H7 (cell line): ENCODE measurements at regions not wholly inside any gene's neighbourhood (a gene's known extent, or its start where the extent isn't known, plus 50 kb on each side); places are given as distances from the start of the nearest gene placed in this dataset.

Source experiments
- DNase-seq: peaks from one replicate; pipeline ENCODE4 v3.0.0; 2012
- H3K27me3 ChIP-seq: 2 replicates; pipeline ENCODE4 v1.6.0; 2011; ENCODE audit warnings: mild to moderate bottlenecking, low read length; ENCODE audit not compliant: control insufficient read depth, insufficient read depth
- H3K36me3 ChIP-seq: replicated peaks from 2 replicates; pipeline ENCODE4 v1.5.1; 2011; ENCODE audit warnings: low read length; ENCODE audit not compliant: control insufficient read depth, insufficient read depth
- H3K4me3 ChIP-seq: 2 replicates; pipeline ENCODE4 v1.5.1; 2011; ENCODE audit warnings: low read depth, mild to moderate bottlenecking, control low read depth, low read length, moderate library complexity; ENCODE audit not compliant: insufficient read depth

DNA sequence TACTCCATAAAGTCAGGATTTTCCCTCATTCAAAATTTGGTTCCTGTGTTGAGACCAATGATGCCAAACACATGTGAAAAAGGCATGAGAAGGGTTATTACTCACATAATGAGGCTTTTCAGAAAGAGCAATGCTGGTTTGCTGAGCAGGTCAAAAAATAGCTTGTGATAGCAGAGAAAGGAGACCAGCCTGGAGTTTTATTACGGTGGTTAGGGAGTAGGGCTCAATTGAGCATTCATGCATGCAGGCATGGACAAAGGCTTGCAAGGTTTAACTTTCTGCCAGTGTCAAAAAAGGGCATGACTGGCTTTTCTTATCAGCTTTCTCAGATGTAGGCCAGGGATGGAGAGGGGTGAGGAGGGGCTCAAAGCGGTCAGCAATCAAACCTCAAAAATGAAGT, 628.3 kb downstream of the DNAH5 start:
- DNase-seq = no peak
- Histone ChIP-seq H3K36me3 (no peaks in the 10 kb centered on the region), H3K4me3 (no peak overlapping the region), H3K27me3 (no peaks in the 10 kb centered on the region)

DNA sequence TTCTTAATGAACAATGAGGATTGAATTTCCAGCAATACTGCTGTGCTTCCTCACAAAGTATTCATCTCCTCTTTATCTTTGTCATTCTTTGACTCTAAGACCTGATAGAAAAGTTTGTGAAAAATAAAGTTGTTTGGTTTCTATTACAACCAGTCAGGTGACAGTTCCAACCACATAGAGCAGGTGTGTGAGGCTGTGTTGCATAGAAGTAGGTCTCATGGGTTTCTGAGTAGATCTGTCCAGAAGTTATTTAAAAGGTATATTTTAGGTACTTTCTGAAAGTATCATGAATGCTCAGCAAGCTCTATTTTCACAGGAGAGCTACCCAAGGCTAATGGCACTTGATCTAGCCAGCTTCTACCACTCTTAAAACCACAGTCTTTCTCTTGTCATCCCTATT, 637.0 kb downstream of the DNAH5 start:
- no peak for DNase-seq

DNA sequence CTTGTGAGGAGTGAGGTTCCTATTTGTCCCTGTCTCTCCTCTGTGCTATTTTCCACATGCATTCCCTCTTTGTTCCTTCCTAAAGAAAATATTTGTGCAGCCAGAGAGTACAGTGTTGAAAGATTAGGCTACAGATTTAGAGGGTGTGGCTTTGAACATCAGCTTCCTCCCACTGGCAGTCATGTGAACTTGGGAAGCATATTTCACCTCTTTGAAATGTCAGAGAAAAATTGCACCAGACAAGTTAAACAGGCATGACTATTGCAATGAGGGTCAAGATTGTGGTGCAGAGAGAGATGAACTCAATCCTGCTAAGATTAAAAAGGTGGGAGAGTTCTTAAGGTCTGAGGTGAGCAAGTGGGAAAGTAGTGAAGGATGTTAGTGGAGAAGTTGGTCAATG, 641.0 kb downstream of the DNAH5 start:
- no peak overlapping the region for H3K4me3 ChIP-seq
- H3K36me3 ChIP-seq = no peaks in the 10 kb centered on the region

More for the DNA sequence above, 637.0 kb downstream of the DNAH5 start:
- H3K4me3 ChIP-seq = no peak overlapping the region
- H3K27me3 ChIP-seq = no peaks in the 10 kb centered on the region
- no peaks in the 10 kb centered on the region for H3K36me3 ChIP-seq

DNA sequence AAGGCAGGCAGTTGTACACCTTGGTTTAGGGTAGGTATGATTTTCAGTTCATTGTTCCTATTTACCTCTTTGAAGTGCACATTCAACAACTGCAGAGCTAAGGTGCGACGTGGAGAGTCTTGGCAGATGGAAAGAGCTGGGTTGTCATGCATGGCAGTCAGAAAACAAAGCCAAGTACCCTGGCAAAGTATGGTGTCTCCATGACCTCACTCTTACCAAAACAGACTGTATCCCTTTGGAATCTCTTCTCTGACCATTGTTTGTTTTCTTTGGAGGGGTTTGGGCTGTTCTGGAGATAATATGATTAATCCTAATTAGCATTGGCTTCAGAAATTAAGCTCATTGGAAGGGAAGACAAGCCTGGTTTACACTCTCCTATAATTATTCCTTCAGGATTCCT, 665.7 kb downstream of the DNAH5 start:
- Histone ChIP-seq H3K27me3 (no peaks in the 10 kb centered on the region), H3K4me3 (no peak overlapping the region), H3K36me3 (no peaks in the 10 kb centered on the region)
- no peak for DNase-seq

More for the DNA sequence above, 641.0 kb downstream of the DNAH5 start:
- no peaks in the 10 kb centered on the region for H3K27me3 ChIP-seq
- DNase-seq = no peak

DNA sequence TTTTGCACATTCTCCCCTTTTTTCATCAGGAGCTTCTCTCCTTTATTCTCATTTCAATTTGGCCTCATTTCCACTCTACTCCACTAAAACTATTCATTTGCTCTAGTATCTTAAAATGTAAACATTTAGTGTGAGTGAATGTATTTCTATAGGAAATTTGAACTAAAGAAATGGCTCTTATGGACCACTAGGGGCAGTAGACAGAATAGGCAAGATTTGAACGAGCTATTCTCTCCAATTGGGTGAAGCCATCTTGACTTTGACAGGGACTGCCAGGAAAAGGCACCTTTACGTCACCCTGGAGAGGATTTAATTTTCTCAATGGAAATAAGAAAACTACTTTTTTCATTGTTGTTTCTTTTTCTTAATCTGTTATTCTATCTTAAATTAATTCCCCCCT, 666.3 kb downstream of the DNAH5 start:
- no peaks in the 10 kb centered on the region for H3K27me3 ChIP-seq

DNA sequence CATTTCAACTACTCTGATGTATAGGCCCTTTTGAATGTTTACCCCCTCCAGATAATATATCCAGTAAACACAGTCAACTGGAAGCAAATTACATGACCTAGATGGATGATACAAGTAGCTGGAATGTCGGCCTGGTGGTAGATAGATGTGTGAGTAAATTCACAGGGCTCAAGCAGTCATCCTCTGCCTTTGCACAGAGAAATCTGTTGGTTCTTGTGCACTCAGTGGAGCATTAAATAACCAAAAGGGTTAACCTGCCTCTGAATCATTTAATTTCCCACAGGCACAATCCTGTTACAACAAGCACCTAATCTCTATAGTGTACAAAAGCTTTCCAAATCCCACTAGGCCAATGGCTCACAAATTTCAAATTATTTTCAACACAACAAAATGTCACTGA, 668.3 kb downstream of the DNAH5 start:
- H3K36me3 ChIP-seq = no peaks in the 10 kb centered on the region
- no peaks in the 10 kb centered on the region for H3K27me3 ChIP-seq
- H3K4me3 ChIP-seq = no peak overlapping the region
- no peak for DNase-seq

More for the DNA sequence above, 666.3 kb downstream of the DNAH5 start:
- Histone ChIP-seq H3K4me3 (no peak overlapping the region), H3K36me3 (no peaks in the 10 kb centered on the region)
- no peak for DNase-seq

DNA sequence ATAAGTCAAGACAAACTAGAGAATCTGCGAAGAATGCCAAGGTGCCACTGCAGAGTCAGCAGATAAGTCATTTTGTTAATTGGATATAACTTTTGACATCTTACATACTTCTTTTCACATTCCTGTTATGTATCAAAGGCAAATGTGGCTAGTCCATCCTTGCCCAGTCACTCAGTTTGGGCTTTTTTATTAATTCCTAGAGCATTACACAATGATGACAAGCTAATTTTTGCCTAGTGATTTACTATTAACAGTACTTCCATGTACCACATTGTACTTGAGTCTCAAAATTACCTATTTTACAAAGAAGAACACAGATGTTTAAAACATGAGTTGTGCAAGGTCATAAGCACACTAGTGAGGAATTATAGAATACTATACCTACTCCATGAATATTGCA, 680.8 kb downstream of the DNAH5 start:
- no peak for DNase-seq
- no peak overlapping the region for H3K4me3 ChIP-seq

DNA sequence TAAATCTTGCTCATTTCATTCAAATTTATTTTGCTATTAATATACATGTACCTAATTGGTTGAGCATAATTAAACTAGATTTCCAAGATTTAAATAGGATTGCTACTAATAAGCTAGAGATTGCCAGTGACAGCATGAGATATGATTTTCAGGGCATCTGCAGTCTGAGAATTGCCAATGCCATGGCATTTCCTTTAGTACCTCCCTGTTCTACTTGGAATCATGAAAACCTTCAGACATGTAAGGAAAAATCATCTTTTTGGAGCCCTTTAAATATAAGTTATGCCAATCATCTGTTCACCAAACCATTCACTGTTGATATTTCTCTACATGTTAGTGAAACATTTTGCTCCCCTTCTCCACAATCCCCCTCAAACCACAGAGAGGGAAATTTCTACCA, 691.4 kb downstream of the DNAH5 start:
- no peak for DNase-seq
- no peak overlapping the region for H3K4me3 ChIP-seq
- H3K36me3 ChIP-seq = no peaks in the 10 kb centered on the region
- no peaks in the 10 kb centered on the region for H3K27me3 ChIP-seq

More for the DNA sequence above, 680.8 kb downstream of the DNAH5 start:
- Histone ChIP-seq H3K27me3 (no peaks in the 10 kb centered on the region), H3K36me3 (no peaks in the 10 kb centered on the region)

DNA sequence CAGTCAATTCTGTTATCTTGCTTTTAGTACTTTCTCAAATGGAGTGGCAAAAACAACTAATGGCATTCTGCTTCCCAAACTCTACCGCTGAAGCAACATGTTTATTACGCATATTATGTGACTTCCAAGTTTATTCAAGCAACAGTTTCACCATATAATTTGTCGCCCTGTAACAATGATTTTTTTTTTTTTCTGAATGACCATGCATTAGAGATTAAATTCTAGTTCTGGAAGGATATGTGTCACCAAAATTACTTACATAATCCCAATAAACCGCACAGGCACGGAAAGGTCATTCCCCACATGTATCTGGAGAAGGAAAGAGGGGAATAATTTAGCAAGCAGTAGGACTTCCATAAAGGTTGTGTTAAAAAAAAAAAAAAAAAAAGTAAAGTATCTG, 691.8 kb downstream of the DNAH5 start:
- no peaks in the 10 kb centered on the region for H3K36me3 ChIP-seq
- DNase-seq = no peak
- H3K27me3 ChIP-seq = no peaks in the 10 kb centered on the region
- no peak overlapping the region for H3K4me3 ChIP-seq

DNA sequence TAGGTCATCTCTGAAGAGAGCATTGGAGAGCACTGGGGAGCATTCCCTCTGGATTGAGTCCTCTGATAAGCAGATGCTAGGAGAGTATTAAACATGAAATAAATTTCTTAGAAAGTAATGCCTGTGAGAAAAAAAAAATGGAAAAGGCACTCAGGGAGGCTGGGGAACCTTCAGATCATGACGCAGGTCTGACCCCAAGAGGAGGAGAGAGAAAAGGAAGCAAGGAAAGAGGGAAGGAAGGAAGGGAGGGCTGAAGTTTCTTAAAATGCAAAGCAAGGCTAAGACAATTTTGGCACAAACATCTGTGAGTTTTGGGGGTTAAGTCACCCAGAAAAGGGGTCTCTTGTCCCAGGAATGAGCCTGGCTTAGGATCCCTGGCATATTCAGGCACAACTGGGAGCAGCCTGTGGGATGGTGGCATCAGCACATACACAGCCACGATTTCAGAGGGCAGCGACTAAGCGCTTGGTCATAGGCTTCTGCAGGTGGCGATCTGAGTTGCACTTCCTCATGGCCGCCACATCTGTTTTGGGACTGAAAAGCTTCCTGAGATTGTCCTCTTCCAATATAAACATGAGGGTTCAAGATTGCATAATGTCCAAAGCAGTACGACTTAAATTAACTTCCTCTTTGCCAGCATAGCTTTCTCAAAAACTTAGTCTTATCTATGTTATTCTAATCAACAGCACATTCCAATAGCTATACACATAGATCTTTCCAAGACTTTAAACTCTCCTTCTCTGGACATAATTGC, 692.7 kb downstream of the DNAH5 start:
- DNase-seq = no peak
- no peak overlapping the region for H3K4me3 ChIP-seq
- no peaks in the 10 kb centered on the region for H3K36me3 ChIP-seq

DNA sequence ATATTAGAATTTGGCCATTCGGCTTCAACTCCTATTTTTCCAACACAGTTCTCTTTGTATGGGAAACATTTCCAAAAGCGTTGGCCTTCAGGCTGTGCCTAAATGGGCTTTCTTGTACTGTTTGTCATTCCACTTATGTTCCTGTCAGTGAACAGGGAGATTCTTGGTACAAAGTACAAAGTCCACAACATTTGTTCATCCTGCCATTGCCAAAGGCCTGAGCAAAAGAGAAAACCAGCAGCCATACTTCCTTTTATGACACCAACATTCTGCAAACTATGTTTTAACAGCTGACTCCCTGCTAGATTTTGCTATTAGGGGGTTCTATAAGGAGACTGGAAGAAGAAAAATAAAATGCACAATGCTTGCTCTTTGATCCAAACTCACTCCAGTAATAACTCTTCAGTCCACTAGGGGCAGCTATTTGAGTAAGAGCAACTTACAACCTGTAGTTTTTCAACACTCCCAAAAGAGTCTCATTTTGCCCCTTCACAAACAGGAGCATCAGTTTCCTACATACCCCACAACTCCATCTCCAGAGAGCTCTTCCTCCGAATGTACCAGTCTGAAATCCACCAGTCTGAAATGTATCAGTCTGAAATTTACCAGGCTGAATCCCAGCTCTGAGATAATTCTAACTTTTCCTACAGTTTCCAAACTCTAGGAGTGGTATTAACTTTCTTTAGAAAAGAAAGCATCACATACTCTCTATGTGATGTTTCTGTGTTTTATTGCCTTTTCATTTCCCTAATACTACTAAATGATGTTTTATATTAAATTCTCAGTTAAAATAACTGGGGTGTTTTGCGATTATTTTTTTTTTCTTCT, 693.8 kb downstream of the DNAH5 start:
- H3K36me3 ChIP-seq = no peaks in the 10 kb centered on the region
- no peak overlapping the region for H3K4me3 ChIP-seq
- H3K27me3 ChIP-seq = no peaks in the 10 kb centered on the region
- DNase-seq = peak; percentile 25

More for the DNA sequence above, 692.7 kb downstream of the DNAH5 start:
- no peaks in the 10 kb centered on the region for H3K27me3 ChIP-seq

DNA sequence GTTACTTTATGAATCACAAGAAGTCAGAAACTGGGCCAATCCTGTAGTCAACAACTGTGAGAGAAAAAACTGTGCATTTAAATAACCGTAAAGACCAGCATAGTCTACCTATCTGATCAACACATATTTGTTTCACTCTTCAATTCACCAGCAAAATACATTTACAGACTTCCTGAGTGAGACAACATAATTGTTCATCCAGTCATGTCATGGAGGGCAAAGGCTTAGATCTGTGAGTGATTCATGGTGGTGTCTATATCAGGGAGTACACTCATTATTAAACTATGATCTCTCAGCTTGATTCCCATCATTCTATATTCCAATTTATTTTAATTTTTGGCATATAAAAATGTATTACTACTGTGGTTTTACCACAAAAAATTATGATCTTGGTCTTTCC, 694.6 kb downstream of the DNAH5 start:
- Histone ChIP-seq H3K27me3 (no peaks in the 10 kb centered on the region), H3K36me3 (no peaks in the 10 kb centered on the region), H3K4me3 (no peak overlapping the region)
- no peak for DNase-seq

DNA sequence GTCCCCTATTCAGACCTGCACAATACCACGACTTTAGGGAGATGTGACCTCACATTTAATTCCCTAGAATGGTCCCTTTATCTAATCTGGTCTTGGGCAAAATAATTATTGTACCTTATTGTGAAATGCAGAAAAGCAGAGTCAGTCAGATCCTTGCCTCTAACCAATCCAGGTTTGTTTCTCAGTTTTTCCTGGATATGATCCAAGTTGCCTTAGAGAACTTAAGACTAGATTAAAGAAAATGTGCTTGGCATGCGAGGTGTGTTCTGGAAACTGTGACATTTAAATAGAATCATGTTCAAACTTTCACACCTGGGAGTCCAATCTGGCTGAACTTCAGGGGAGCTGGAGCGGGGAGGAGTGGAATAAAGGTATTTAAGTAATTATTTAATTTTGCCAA, 696.2 kb downstream of the DNAH5 start:
- DNase-seq = no peak
- Histone ChIP-seq H3K27me3 (no peaks in the 10 kb centered on the region), H3K36me3 (no peaks in the 10 kb centered on the region)

DNA sequence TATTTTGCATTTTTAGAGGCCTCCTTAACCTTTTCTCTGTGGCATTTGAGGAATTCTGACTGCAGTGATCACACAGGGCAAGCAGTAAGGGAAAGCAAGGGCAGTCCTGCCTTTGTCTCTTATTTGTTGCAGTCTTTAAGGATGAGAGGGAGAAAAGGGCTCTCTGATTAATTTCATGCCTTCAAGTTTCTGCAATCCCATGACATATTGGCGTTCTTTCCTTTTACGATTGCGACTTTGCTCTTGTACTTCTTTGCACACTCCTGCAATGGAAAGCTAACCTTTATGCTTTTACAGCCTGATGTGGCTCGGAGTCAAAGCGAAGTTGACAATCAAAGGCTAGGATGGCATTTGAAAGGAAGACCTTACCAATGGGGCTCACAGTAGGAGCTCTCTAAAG, 698.4 kb downstream of the DNAH5 start:
- peak; percentile 25 for DNase-seq

More for the DNA sequence above, 696.2 kb downstream of the DNAH5 start:
- H3K4me3 ChIP-seq = no peak overlapping the region

DNA sequence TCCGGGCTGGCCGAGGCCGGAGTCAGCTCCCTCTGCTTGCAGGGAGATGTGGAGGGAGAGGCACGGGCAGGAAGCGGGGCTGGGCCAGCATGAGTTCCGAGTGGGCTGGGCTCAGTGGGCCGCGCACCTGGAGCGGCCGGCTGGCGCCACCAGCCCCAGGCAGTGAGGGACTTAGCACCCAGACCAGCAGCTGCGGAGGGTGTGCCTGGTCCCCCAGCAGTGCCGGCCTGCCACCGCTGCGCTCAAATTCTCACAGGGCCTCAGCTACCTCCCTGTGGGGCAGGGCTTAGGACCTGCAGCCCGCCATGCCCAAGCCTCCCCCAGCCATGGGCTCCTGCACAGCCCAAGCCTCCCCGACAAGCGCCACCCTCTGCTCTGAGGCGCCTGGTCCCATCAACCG, 700.3 kb downstream of the DNAH5 start:
- Histone ChIP-seq H3K36me3 (no peaks in the 10 kb centered on the region), H3K27me3 (no peaks in the 10 kb centered on the region), H3K4me3 (no peak overlapping the region)
- DNase-seq = no peak

More for the DNA sequence above, 698.4 kb downstream of the DNAH5 start:
- Histone ChIP-seq H3K36me3 (no peaks in the 10 kb centered on the region), H3K27me3 (no peaks in the 10 kb centered on the region), H3K4me3 (no peak overlapping the region)
